GM21447 (cell line): ENCODE measurements at regions not wholly inside any gene's neighbourhood (a gene's known extent, or its start where the extent isn't known, plus 50 kb on each side); places are given as distances from the start of the nearest gene placed in this dataset.

Experiments used
- ATAC-seq: cut with Tn5 transposase; IDR thresholded peaks from one replicate; pipeline ENCODE4 v1.9.1; 2021; ENCODE audit not compliant: unreplicated experiment

GRCh38 chr9:74309654-74310053 is 187.5 kb upstream of the RORB start:
- ATAC-seq: no peak

DNA sequence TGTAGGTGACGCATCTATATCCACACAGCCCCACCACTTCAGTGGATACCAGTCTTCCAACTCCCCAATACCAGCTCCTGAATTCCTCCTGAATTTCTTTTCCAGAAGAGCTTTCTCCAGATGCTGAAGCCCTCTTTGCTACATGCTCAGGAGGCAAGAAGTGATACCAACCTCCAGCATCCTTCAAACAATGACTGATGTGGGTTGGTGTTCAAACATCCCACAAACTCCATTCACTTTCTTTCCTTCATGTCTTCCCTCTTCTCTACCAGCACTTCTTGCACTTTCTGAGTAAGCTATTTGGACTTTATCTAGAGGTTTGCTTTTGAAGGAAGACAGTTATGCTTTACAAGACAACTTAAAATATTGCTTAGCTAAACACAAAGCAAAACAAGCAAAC is 179.9 kb upstream of the RORB start:
- no peak for ATAC-seq

DNA sequence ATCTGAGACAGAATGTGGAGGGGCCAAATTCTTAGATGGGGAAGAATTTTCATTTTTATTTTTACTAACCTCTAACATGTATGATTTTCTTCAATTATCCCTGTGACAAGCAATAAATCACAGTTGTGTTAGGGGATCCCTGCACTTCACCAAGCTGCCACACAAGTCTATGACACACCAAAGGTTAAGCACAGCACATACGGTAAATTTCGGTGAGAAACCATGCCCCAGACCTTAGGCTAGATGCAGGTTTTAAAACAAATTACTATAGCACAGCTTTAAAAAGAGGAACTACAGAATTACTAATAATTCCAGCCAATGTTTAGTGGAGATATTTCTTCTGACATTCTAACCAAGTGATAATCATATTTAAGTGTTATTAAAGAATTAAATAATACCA is 175.7 kb upstream of the RORB start:
- ATAC-seq: no peak

DNA sequence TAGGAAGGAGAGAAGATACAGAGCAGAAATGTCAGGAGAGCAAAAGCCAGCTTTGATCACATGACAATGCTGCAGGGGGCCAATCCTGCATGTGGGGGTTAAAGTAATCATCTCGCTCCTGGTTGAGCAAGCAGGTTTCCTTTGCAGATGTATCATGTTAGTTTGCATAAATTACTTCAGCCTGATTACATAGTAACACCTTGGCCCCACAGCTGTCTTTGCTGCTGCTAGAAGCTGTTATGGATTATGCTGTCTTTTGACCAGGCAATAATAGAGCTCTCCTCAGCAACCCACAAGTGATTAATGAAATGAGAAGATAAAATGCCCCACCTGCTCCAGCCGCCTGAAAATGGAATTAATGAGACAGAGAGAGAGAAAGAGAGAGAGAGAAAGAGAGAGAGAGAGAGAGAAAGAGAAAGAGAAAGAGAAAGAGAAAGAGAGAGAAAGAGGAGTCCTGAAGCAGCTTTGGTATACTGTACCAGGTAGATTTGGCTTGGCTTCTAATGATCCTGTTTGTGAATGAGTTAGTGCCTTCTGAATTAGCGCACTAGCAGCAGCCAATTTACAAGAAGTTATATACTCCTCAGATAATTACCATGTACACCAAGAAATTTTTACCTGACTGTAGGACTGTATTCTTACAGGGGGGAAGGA is 174.3 kb upstream of the RORB start:
- ATAC-seq: no peak

- ATAC-seq: no peak
These were observed 166.5 kb upstream of the RORB start for GRCh38 chr9:74330487-74331214.

DNA sequence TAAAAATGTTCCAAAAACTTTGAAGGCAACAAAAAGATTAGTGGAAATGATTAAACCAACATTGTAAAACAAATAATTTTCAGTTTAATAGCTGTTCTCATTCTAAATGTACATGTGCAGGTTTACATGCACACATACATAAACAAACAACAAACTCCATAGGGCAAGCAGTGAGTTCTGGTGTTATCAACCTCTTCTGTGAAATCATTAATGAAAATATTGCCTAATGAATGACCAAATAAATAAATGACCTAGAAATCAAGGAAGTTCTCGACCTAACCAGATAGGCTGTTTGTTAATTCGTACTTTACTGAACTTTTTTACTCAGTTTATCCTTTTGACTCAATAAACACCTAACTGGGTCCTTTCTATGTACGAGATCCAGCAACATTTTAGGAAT is 165.5 kb upstream of the RORB start:
- ATAC-seq: no peak

DNA sequence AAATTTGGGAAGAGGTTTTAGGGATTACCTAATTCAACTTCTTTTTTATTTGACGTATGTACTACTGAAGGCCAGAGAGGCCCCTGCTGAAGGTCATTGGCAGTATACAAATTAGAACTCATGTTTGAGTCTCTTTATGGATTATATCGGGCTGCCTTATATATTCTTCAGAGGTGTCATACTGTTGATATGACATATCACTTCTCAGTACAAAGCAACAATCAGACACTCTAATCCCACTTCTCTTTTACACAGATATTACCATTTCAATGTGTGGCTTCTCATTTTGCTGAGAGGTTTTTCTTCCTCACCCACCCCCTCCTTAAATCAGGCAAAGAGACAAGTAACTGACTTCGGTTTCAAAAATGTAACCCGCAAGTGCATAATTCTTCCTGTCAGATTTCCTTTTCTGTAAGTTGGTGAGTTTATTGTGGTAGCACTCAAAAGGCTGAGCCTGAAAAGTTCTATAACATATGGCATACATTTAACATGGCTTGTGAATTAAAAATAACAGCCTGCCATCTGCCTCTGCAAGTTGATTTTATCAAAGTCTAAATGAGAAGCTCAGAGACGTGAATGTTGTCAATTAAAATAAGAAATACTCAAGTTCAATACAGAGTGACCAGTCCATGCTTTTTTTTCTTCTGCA is 163.6 kb upstream of the RORB start:
- no peak for ATAC-seq

GRCh38 chr9:74334271-74334670 is 162.9 kb upstream of the RORB start:
- no peak for ATAC-seq

GRCh38 chr9:74336161-74336560 is 161.0 kb upstream of the RORB start:
- no peak for ATAC-seq

GRCh38 chr9:74348777-74349176 is 148.4 kb upstream of the RORB start:
- no peak for ATAC-seq

GRCh38 chr9:74355107-74355506 is 142.0 kb upstream of the RORB start:
- no peak for ATAC-seq

DNA sequence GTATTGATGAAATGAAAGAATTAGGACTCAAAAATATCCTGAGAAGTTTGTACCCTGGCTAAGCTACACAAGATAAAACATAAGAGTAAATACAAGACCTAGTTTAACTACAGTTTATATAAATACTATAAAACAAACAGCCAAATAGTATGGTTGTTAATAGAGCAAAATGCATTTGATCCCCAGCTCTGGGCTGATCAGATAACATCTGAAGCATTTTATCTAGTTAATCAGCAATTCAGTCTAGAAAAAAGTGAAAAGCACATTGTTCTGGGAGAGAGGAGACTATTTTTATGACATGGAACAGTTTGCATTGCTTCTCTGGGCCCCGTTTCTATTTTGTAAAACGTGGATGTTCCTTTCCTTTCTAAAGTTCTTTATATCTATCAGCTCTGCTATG is 139.6 kb upstream of the RORB start:
- no peak for ATAC-seq

DNA sequence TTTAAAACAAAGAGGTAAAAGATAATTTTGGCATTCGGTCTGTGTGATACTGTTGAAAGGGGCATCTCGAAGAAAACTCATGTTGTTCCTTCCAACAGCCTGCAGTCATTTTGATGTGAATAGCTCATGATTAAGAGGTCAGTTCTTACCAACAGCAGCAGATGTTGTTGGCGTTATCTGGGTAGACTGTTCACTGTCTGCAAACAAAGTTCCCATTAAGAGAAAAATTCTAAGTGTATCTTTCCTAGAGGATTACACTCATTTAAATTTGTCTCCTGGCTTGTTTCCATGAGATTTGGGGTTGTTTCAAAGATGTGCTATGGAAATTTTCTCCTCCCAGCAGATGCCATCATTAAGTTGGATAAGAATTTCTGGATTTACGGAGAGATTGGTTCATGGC is 138.2 kb upstream of the RORB start:
- no peak for ATAC-seq

DNA sequence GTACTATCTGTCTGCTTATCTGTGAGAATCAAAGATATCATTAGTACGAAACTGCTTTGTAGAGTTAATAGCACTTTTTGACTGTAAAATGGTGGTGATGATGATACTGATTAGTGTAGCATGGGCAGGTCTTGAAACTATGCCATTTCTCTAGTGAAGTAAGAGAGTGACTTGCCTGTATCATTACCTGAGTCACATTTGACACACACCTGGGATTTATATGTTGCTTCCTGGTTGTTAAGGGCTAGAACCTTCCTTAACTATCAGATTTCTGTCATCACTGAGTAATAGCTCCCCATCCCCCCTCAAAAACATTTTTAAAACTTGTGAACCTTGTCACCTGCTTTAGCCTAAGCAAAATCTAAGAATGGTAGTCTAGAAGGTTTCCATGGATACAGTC is 135.6 kb upstream of the RORB start:
- no peak for ATAC-seq

GRCh38 chr9:74362423-74362822 is 134.7 kb upstream of the RORB start:
- no peak for ATAC-seq

DNA sequence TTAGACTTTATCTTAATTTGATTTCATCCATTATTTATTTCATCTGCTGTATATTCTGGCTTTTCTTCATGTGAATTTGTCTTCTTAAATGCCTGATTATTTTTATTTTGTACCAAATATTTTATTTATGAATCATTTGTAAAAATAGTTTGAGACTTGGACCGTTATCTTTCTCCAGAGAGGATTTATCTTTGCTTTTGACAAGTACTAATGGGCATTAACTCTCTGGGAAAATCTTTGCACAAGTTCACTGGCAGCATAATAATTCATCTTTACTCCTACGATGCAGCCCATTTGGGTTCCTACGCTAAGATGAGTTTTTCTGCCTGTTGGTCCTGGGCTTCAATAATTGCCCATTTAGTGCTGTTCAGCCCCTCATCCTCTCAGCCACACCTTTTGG is 131.0 kb upstream of the RORB start:
- no peak for ATAC-seq

DNA sequence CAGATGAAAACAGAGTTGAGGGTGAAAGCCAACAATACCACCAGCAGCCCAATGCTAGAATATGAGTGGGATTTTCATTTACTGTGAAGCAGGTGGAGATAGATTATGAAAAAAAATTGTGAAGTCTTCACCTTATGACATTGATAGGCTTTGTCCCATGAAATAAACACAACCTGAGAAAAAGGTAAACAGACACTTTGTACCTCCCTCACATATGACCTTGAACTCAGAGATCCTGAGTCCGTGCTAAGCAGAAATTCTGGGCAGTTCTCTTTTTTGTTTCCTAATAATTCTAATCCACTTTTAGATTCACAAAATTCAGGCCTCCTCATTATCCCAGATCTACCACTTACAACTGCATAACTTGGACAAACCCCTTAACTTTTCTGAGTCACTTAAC is 127.3 kb upstream of the RORB start:
- no peak for ATAC-seq

GRCh38 chr9:74373348-74373747 is 123.8 kb upstream of the RORB start:
- ATAC-seq: no peak

- peak; percentile 66 for ATAC-seq
These were observed 117.4 kb upstream of the RORB start for GRCh38 chr9:74379718-74380117.

- ATAC-seq: no peak
These were observed 105.3 kb upstream of the RORB start for GRCh38 chr9:74391816-74392215.

DNA sequence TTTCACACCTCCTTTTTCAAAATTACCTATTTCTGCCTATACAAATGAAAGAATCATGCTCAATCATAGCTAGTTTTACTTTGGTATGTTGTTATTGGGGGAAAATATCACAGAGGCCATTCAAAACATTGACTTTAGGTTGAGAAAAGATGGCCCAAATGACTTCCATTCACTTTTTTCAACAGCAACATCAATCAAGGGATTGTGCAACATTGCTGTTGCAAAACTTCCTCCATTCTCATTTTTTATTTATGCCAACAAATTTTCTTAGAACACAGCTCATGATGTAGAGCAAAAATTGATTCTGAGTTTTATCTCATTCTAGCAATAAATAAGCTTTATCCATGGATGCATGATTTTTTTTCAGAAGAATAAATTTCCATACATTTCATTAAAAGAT is 93.6 kb upstream of the RORB start:
- no peak for ATAC-seq

DNA sequence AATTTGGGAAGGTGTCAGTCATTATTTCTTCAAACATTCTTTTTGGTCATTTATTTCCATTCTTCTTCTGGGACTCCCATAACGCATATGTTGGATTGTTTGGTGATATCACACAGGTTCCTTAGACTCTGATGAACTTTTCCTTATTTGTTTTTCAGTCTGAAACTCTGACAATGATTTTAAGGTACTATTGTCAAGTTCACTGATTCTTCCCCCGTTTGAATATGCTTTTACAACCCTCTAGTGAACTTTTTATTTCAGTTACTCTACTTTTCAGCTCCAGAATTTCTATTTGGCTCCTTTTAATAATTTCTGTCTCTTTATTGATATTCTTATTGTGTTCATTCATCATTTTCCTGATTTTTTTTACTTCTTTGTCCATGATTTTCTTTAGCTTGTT is 92.5 kb upstream of the RORB start:
- ATAC-seq: no peak
